HCT116 (cell line): ENCODE measurements at regions not wholly inside any gene's neighbourhood (a gene's known extent, or its start where the extent isn't known, plus 50 kb on each side); places are given as distances from the start of the nearest gene placed in this dataset.

Experiments
- ATAC-seq: fragments of 200-7000 bp; cut with Tn5 transposase; 2 replicates; pipeline ENCODE4 v1.9.1; 2020; ENCODE audit warnings: mild to moderate bottlenecking, moderate library complexity
- BruUV-seq: library from RNA; stranded (reverse); fragments of 400-500 nt; replicated peaks from 2 replicates; lab custom pipeline; 2021; lab: Mats Ljungman, UMichigan
- CTCF ChIA-PET: fragments of 300-600 bp; sonication (Branson Sonifier 250); formaldehyde crosslinking; loops from one replicate; lab custom pipeline; 2021; ENCODE audit warnings: antibody characterized with exemption; lab: Charles Lee
- POLR2A ChIA-PET: fragments of 300-600, 350-600 bp; sonication (Branson Sonifier 250); formaldehyde crosslinking; loops from one replicate; lab custom pipeline; 2021; ENCODE audit warnings: antibody characterized with exemption; lab: Charles Lee
- RAD21 ChIA-PET, 2 experiments: fragments of 300-600 bp; sonication (Branson Sonifier 250); formaldehyde crosslinking; loops; one replicate each; lab custom pipeline; 2023; ENCODE audit warnings: low total read pairs in 2 of 2; ENCODE audit not compliant: uncharacterized antibody in 2 of 2, unreplicated experiment in 2 of 2, low non-redundant PET in 1 of 2; lab: Charles Lee
- DNase-seq: peaks from one replicate; pipeline ENCODE4 v3.0.0-alpha.2; 2010; ENCODE audit warnings: low read depth, low spot score
- H2AFZ ChIP-seq: fragments of 200-600 bp; shearing (Covaris generic), sonication (generic); 2 replicates; pipeline ENCODE4 v1.6.1; 2017; ENCODE audit warnings: low read depth, mixed run types, mixed read lengths, antibody characterized with exemption, low read length; ENCODE audit not compliant: poor library complexity, severe bottlenecking
- H3K27ac ChIP-seq: 2 replicates; pipeline ENCODE4 v1.5.1; 2012; ENCODE audit warnings: low read depth, low read length
- H3K27me3 ChIP-seq: fragments of 200-600 bp; sonication (generic); 2 replicates; pipeline ENCODE4 v1.6.1; 2016; ENCODE audit warnings: mixed run types, low read length, mixed read lengths; ENCODE audit not compliant: insufficient read depth
- H3K36me3 ChIP-seq, 2 experiments: fragments of 200-500 bp in 1 of 2; fragments of 200-600 bp in 1 of 2; sonication (Bioruptor generic) in 1 of 2; sonication (generic) in 1 of 2; 2 replicates each; pipeline versions ENCODE4 v1.5.1 to v1.6.1; 2014 to 2016; ENCODE audit warnings: low read length in 2 of 2, inconsistent platforms in 1 of 2, mixed read lengths in 1 of 2, mixed run types in 1 of 2; ENCODE audit not compliant: insufficient read depth in 2 of 2, control insufficient read depth in 1 of 2
- H3K4me1 ChIP-seq, 2 experiments: fragments of 200-600 bp in 1 of 2; sonication (generic) in 1 of 2; 2 replicates each; pipeline versions ENCODE4 v1.5.1 to v1.6.1; 2012 to 2017; ENCODE audit warnings: low read length in 2 of 2, inconsistent platforms in 1 of 2, mild to moderate bottlenecking in 1 of 2, mixed read lengths in 1 of 2, mixed run types in 1 of 2, moderate library complexity in 1 of 2; ENCODE audit not compliant: insufficient read depth in 2 of 2, control insufficient read depth in 1 of 2
- H3K4me2 ChIP-seq: fragments of 200-600 bp; sonication (generic); 2 replicates; pipeline ENCODE4 v1.6.1; 2017; ENCODE audit warnings: mixed run types, low read length, mixed read lengths
- H3K4me3 ChIP-seq, 2 experiments: fragments of 200-600 bp in 1 of 2; sonication (generic) in 1 of 2; replicated peaks in 1 of 2; 2 replicates each; pipeline ENCODE4 v1.5.1; 2011 to 2016; ENCODE audit warnings: low read length in 2 of 2, control low read depth in 1 of 2, low read depth in 1 of 2, mild to moderate bottlenecking in 1 of 2, mixed read lengths in 1 of 2, mixed run types in 1 of 2
- H3K79me2 ChIP-seq: fragments of 200-600 bp; sonication (generic); 2 replicates; pipeline ENCODE4 v1.6.1; 2017; ENCODE audit warnings: mild to moderate bottlenecking, mixed run types, low read length, moderate library complexity, mixed read lengths; ENCODE audit not compliant: insufficient read depth
- H3K9ac ChIP-seq: fragments of 200-600 bp; sonication (generic); 2 replicates; pipeline ENCODE4 v1.6.1; 2016; ENCODE audit warnings: low read length, mixed read lengths
- H3K9me2 ChIP-seq: fragments of 200-600 bp; sonication (generic), shearing (Covaris generic); 2 replicates; pipeline ENCODE4 v1.6.1; 2017; ENCODE audit warnings: mixed run types, mild to moderate bottlenecking, moderate library complexity; ENCODE audit not compliant: insufficient read depth
- H3K9me3 ChIP-seq, 2 experiments: fragments of 200-500 bp in 1 of 2; fragments of 200-600 bp in 1 of 2; sonication (Bioruptor generic) in 1 of 2; sonication (generic) in 1 of 2; 2 replicates each; pipeline ENCODE4 v1.6.1; 2014 to 2017; ENCODE audit warnings: low read length in 2 of 2, mixed read lengths in 2 of 2, inconsistent platforms in 1 of 2, low read depth in 1 of 2, mild to moderate bottlenecking in 1 of 2, mixed run types in 1 of 2, moderate library complexity in 1 of 2; ENCODE audit not compliant: control insufficient read depth in 1 of 2, insufficient read depth in 1 of 2
- H4K20me1 ChIP-seq: fragments of 200-600 bp; sonication (generic), shearing (Covaris generic); 2 replicates; pipeline ENCODE4 v1.6.1; 2017; ENCODE audit warnings: mixed run types, mild to moderate bottlenecking, moderate library complexity; ENCODE audit not compliant: insufficient read depth
- CBX3 ChIP-seq: IDR thresholded peaks from 2 replicates; pipeline ENCODE4 v1.6.1; 2012; ENCODE audit warnings: low read depth
- CEBPB ChIP-seq: IDR thresholded peaks from 2 replicates; pipeline ENCODE4 v1.6.1; 2012; ENCODE audit warnings: low read depth
- ELF1 ChIP-seq: IDR thresholded peaks from 2 replicates; pipeline ENCODE4 v1.6.1; 2012; ENCODE audit warnings: low read depth, borderline replicate concordance
- EZH2 ChIP-seq: fragments of 200-600 bp; sonication (generic); IDR thresholded peaks from 2 replicates; pipeline ENCODE4 v1.6.1; 2017; ENCODE audit warnings: antibody characterized with exemption, mixed run types
- EZH2phosphoT487 ChIP-seq: fragments of 200-600 bp; IDR thresholded peaks from 2 replicates; pipeline ENCODE4 v1.6.1; 2018; ENCODE audit warnings: antibody characterized with exemption, borderline replicate concordance
- FOSL1 ChIP-seq: IDR thresholded peaks from 2 replicates; pipeline ENCODE4 v1.6.1; 2012; ENCODE audit warnings: low read depth
- JUND ChIP-seq: IDR thresholded peaks from 2 replicates; pipeline ENCODE4 v1.6.1; 2012
- POLR2AphosphoS5 ChIP-seq: IDR thresholded peaks from 2 replicates; pipeline ENCODE4 v1.6.1; 2011; ENCODE audit warnings: mild to moderate bottlenecking, low read depth, low read length, moderate library complexity
- RAD21 ChIP-seq: IDR thresholded peaks from 2 replicates; pipeline ENCODE4 v1.6.1; 2012; ENCODE audit warnings: low read depth, mild to moderate bottlenecking
- SIN3A ChIP-seq: IDR thresholded peaks from 2 replicates; pipeline ENCODE4 v1.6.1; 2012; ENCODE audit warnings: low read depth
- SRF ChIP-seq: IDR thresholded peaks from 2 replicates; pipeline ENCODE4 v1.6.1; 2012; ENCODE audit warnings: low read depth
- TCF7L2 ChIP-seq: IDR thresholded peaks from 2 replicates; pipeline ENCODE4 v1.7.0; 2011; ENCODE audit warnings: borderline replicate concordance, inconsistent platforms; ENCODE audit not compliant: insufficient read depth, insufficient read length; ENCODE audit errors: extremely low read depth
- ZFX ChIP-seq: fragments of 450-650 bp; IDR thresholded peaks from 2 replicates; pipeline ENCODE4 v1.6.1; 2017
- ZNF274 ChIP-seq: fragments of 200-500 bp; sonication (Bioruptor generic); IDR thresholded peaks from 2 replicates; pipeline ENCODE4 v1.6.1; 2014; ENCODE audit warnings: mild to moderate bottlenecking, low read depth, low read length, inconsistent platforms
- intact Hi-C: fragments of 100-400 bp; cut with micrococcal nuclease; formaldehyde crosslinking; loops from 2 replicates; pipeline ENCODE4 v1.10.0; 2022
- TF ChIP-seq, protein P1 (sequence below): IDR thresholded peaks from 2 replicates; pipeline ENCODE4 v1.6.1; 2011; ENCODE audit warnings: mild to moderate bottlenecking, low read length, moderate library complexity; ENCODE audit not compliant: insufficient replicate concordance; ENCODE audit errors: extremely low read depth
- TF ChIP-seq, protein P2 (sequence below): IDR thresholded peaks from 2 replicates; pipeline ENCODE4 v1.6.1; 2012

DNA sequence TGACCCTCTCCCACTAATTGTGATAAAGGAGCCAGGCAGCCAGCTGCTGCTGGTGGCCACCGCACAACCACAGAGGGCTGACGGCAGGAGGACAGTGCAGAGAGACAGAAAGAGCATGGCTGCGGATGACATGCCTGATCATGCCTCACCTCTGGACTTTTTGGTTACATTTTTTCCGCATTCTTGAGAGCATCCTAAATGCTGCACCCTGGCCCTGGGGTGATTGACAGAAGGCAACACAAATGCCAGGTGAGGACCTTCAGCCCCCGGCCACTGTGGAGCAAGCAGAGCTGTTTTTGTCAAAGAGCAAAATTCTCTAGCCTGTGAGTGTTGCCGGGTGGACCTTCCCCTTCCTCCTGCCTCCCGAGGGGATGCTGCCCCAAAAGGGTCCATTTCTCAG, 78.5 kb downstream of the RPS6KA4 start:
- ATAC-seq, result no peak
- H3K79me2 ChIP-seq, result no peaks in the 10 kb centered on the region
- RAD21 ChIA-PET, result no interaction called here
- H2AFZ ChIP-seq, result no peak overlapping the region
- BruUV-seq, result no TSS peak
- TF ChIP-seq EZH2phosphoT487, result no peak
- no peak for TF ChIP-seq RAD21
- no peak for TF ChIP-seq ELF1
- no peak for TF ChIP-seq POLR2AphosphoS5
- TF ChIP-seq SIN3A, result no peak
- no peak for TF ChIP-seq CEBPB
- no peak for TF ChIP-seq ZNF274
- TF ChIP-seq, protein P1, sequence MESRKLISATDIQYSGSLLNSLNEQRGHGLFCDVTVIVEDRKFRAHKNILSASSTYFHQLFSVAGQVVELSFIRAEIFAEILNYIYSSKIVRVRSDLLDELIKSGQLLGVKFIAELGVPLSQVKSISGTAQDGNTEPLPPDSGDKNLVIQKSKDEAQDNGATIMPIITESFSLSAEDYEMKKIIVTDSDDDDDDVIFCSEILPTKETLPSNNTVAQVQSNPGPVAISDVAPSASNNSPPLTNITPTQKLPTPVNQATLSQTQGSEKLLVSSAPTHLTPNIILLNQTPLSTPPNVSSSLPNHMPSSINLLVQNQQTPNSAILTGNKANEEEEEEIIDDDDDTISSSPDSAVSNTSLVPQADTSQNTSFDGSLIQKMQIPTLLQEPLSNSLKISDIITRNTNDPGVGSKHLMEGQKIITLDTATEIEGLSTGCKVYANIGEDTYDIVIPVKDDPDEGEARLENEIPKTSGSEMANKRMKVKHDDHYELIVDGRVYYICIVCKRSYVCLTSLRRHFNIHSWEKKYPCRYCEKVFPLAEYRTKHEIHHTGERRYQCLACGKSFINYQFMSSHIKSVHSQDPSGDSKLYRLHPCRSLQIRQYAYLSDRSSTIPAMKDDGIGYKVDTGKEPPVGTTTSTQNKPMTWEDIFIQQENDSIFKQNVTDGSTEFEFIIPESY, result no peak
- no peak for TF ChIP-seq CBX3
- TF ChIP-seq EZH2, result no peak
- TF ChIP-seq JUND, result no peak
- no peak for TF ChIP-seq ZFX
- TF ChIP-seq FOSL1, result no peak
- no peak for TF ChIP-seq SRF
- TF ChIP-seq, protein P2, sequence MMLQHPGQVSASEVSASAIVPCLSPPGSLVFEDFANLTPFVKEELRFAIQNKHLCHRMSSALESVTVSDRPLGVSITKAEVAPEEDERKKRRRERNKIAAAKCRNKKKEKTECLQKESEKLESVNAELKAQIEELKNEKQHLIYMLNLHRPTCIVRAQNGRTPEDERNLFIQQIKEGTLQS, result no peak
- no peak for TF ChIP-seq TCF7L2
- no peak overlapping the region for H3K27ac ChIP-seq
- no peaks in the 10 kb centered on the region for H3K36me3 ChIP-seq
- no peaks in the 10 kb centered on the region for H3K9me2 ChIP-seq
- POLR2A ChIA-PET, result no interaction called here
- CTCF ChIA-PET, result interaction anchor here (2.7 kb wide), 1 partner anchor 12 kb away, joined by 18 read pairs; no protein-coding TSS in a partner anchor
- DNase-seq, result no peak
- no peak overlapping the region for H3K9ac ChIP-seq
- H3K4me3 ChIP-seq, result no peak overlapping the region
- no peaks in the 10 kb centered on the region for H3K9me3 ChIP-seq
- intact Hi-C loops, result no loop called here
- no peaks in the 10 kb centered on the region for H4K20me1 ChIP-seq
- no peaks in the 10 kb centered on the region for H3K4me1 ChIP-seq
- no peaks in the 10 kb centered on the region for H3K27me3 ChIP-seq
- no peak overlapping the region for H3K4me2 ChIP-seq
